Astrocyte (in vitro differentiated cells and primary cell): ENCODE measurements at regions not wholly inside any gene's neighbourhood (a gene's known extent, or its start where the extent isn't known, plus 50 kb on each side); places are given as distances from the start of the nearest gene placed in this dataset.

Experiments used
- DNase-seq: peaks from one replicate; pipeline ENCODE4 v3.0.0-alpha.2; 2010; ENCODE audit warnings: low read depth
- FAIRE-seq: peaks from 2 replicates; lab custom pipeline; 2011; peaks lifted over from hg19 to GRCh38; lab: Jason Lieb, UNC
- H2AFZ ChIP-seq: 2 replicates; pipeline ENCODE4 v1.6.0; 2012; ENCODE audit warnings: low read depth, low read length, inconsistent platforms
- H3K27ac ChIP-seq: 2 replicates; pipeline ENCODE4 v1.5.1; 2011; ENCODE audit warnings: low read depth, low read length, inconsistent platforms
- H3K27me3 ChIP-seq: 2 replicates; pipeline ENCODE4 v1.6.0; 2011; ENCODE audit warnings: low read length, inconsistent platforms; ENCODE audit not compliant: insufficient read depth
- H3K36me3 ChIP-seq: 2 replicates; pipeline ENCODE4 v1.5.1; 2011; ENCODE audit warnings: low read length, inconsistent platforms; ENCODE audit not compliant: insufficient read depth
- H3K4me1 ChIP-seq: 2 replicates; pipeline ENCODE4 v1.5.1; 2011; ENCODE audit warnings: low read length, inconsistent platforms; ENCODE audit not compliant: insufficient read depth
- H3K4me2 ChIP-seq: 2 replicates; pipeline ENCODE4 v1.6.0; 2012; ENCODE audit warnings: low read length, inconsistent platforms
- H3K4me3 ChIP-seq: 2 replicates; pipeline ENCODE4 v1.5.1; 2011; ENCODE audit warnings: low read depth, mild to moderate bottlenecking, low read length, inconsistent platforms; ENCODE audit not compliant: insufficient read depth
- H3K79me2 ChIP-seq: 2 replicates; pipeline ENCODE4 v1.6.0; 2012; ENCODE audit warnings: mild to moderate bottlenecking, low read length, inconsistent platforms; ENCODE audit not compliant: insufficient read depth
- H3K9ac ChIP-seq: 2 replicates; pipeline ENCODE4 v1.6.0; 2012; ENCODE audit warnings: mild to moderate bottlenecking, low read length, inconsistent platforms
- H3K9me3 ChIP-seq: 2 replicates; pipeline ENCODE4 v1.5.1; 2012; ENCODE audit warnings: low read depth, mild to moderate bottlenecking, low read length, inconsistent platforms; ENCODE audit not compliant: insufficient read depth
- H4K20me1 ChIP-seq: 2 replicates; pipeline ENCODE4 v1.6.0; 2012; ENCODE audit warnings: low read length, inconsistent platforms; ENCODE audit not compliant: insufficient read depth
- H3K27ac Mint-ChIP-seq: one replicate; pipeline ENCODE4 v1.8.0; 2021; ENCODE audit warnings: mild to moderate bottlenecking, mixed read lengths; ENCODE audit not compliant: unreplicated experiment
- H3K27me3 Mint-ChIP-seq: one replicate; pipeline ENCODE4 v1.8.0; 2021; ENCODE audit warnings: low read depth, mixed read lengths; ENCODE audit not compliant: unreplicated experiment
- H3K36me3 Mint-ChIP-seq: one replicate; pipeline ENCODE4 v1.8.0; 2021; ENCODE audit warnings: low read depth, mixed read lengths; ENCODE audit not compliant: unreplicated experiment
- H3K4me1 Mint-ChIP-seq: one replicate; pipeline ENCODE4 v1.8.0; 2021; ENCODE audit warnings: low read depth, mixed read lengths; ENCODE audit not compliant: unreplicated experiment
- H3K4me3 Mint-ChIP-seq: one replicate; pipeline ENCODE4 v1.8.0; 2021; ENCODE audit warnings: mild to moderate bottlenecking, moderate library complexity, mixed read lengths; ENCODE audit not compliant: unreplicated experiment
- H3K9me3 Mint-ChIP-seq: one replicate; pipeline ENCODE4 v1.8.0; 2021; ENCODE audit warnings: mild to moderate bottlenecking, mixed read lengths; ENCODE audit not compliant: unreplicated experiment
- CTCF ChIP-seq: IDR thresholded peaks from 2 replicates; pipeline ENCODE4 v1.5.1; 2011; ENCODE audit warnings: low read depth, mild to moderate bottlenecking, inconsistent platforms, low read length, moderate library complexity; ENCODE audit not compliant: insufficient read depth
- EZH2 ChIP-seq: IDR thresholded peaks from 2 replicates; pipeline ENCODE4 v1.6.1; 2012; ENCODE audit warnings: mild to moderate bottlenecking, low read length, inconsistent platforms; ENCODE audit not compliant: insufficient read depth

DNA sequence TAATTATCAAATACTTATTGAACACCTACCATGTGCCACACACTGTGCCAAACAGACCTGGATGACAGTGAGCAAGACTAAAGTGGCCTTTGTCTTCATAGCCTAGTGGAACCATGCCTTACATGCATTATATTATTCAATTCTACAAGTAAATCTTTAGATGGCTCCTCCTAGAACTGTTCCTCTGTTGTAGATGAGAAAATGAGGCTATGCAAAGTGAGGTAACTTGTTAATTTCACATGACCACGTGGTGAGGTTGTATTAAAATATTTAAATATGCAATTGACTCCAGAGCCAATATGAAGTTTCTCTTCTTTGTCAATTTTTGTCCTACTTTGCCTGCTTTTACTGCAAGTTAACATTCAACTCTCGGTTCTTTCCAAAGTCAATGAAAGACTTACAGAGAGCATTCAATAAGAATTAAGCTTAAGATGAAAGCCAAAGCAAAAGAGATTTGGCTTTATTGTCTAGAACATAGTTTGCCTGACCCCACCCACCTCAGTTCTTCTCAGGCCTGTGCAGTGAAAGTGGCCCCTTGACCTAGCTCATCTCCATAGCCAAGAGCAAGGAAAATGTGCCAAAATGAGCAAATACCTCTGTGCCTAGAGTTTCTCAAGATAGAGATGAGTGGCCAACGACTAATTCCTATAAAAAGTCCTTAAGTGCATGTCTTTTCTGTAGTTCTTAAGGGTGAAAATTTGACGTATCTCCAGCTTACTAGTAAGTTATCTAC lies 263.2 kb upstream of the NFIA start:
- FAIRE-seq = no peak
- peaks cover 2% of the 10 kb centered on the region for H3K4me1 Mint-ChIP-seq
- no peaks in the 10 kb centered on the region for H3K36me3 Mint-ChIP-seq
- Histone ChIP-seq H3K4me3 (no peak overlapping the region), H3K4me2 (no peak overlapping the region), H3K79me2 (no peaks in the 10 kb centered on the region), H4K20me1 (no peaks in the 10 kb centered on the region), H3K27ac (no peak overlapping the region), H3K9me3 (no peaks in the 10 kb centered on the region), H2AFZ (no peak overlapping the region), H3K36me3 (no peaks in the 10 kb centered on the region), H3K9ac (no peak overlapping the region), H3K27me3 (no peaks in the 10 kb centered on the region), H3K4me1 (no peaks in the 10 kb centered on the region)
- H3K27me3 Mint-ChIP-seq = no peaks in the 10 kb centered on the region
- no peak overlapping the region for H3K27ac Mint-ChIP-seq
- no peak overlapping the region for H3K4me3 Mint-ChIP-seq
- DNase-seq = no peak
- no peaks in the 10 kb centered on the region for H3K9me3 Mint-ChIP-seq
- TF ChIP-seq CTCF (no peak), EZH2 (no peak)

DNA sequence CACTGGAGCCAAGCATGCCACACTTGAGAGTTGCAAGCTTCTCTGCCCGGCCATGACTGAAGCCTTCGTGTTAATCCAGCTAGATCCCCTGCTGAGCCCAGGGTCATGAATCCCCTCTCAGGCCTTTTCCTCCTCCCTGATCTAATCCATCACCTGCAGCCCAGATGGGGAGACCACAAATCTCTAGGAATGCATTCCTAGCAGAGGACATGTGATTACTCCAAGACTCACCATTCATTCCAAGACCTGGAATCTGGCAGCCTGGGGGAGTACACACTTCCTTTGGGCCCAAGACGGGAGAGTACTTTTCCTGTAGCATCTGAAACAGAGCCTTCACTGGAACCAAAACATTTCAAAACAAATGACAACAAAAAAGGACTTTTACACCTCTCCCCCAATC lies 269.3 kb upstream of the NFIA start:
- Mint-ChIP-seq H3K27ac (peak overlapping the region; percentile 44), H3K36me3 (no peaks in the 10 kb centered on the region), H3K27me3 (no peaks in the 10 kb centered on the region), H3K4me1 (peaks cover 22% of the 10 kb centered on the region), H3K4me3 (no peak overlapping the region), H3K9me3 (peaks cover 3% of the 10 kb centered on the region)
- Histone ChIP-seq H3K4me2 (no peak overlapping the region), H3K79me2 (no peaks in the 10 kb centered on the region), H3K9ac (no peak overlapping the region), H3K36me3 (no peaks in the 10 kb centered on the region), H2AFZ (no peak overlapping the region), H3K9me3 (no peaks in the 10 kb centered on the region), H4K20me1 (no peaks in the 10 kb centered on the region), H3K4me3 (no peak overlapping the region), H3K27ac (no peak overlapping the region), H3K4me1 (no peaks in the 10 kb centered on the region), H3K27me3 (no peaks in the 10 kb centered on the region)
- FAIRE-seq = no peak
- DNase-seq = peak; percentile 59
- no peak for TF ChIP-seq EZH2
- no peak for TF ChIP-seq CTCF
